ENCODE measurements at regions not wholly inside any gene's neighbourhood (a gene's known extent, or its start where the extent isn't known, plus 50 kb on each side); places are given as distances from the start of the nearest gene placed in this dataset.

DNA sequence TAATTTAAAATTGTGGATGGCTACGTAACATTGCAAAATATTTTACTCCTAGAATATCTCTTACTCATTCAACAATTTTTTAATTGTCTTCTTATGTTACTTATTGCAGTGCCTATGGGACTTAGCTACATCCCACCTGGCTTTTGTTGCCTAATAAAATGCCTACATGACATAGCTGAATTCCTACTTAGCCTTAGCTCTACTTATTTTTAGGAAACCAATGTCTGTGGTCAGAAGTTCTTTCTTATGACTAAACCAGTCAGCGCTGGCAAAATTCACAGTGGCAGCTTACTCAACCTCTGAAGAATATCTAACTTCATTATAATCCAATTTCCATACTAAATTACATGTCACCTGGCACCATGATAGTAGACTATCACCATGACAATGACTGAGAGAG, 1612.4 kb upstream of the LRRTM3 start:
- H2AFZ ChIP-seq (ENCODE audit: low read depth, low read length), result no peak overlapping the region
- no peaks in the 10 kb centered on the region for H3K79me2 ChIP-seq (ENCODE audit: low read length)
- H3K4me1 ChIP-seq (ENCODE audit: low read length), result no peaks in the 10 kb centered on the region
- H3K4me3 ChIP-seq (ENCODE audit: low read length), result no peak overlapping the region
- H3K27ac ChIP-seq (ENCODE audit: low read length), result no peak overlapping the region
- H4K20me1 ChIP-seq (ENCODE audit: insufficient read depth, low read length), result no peaks in the 10 kb centered on the region
- H3K9me3 ChIP-seq (ENCODE audit: insufficient read depth, low read length), result no peaks in the 10 kb centered on the region
- H3K27me3 ChIP-seq (ENCODE audit: low read depth, low read length), result no peaks in the 10 kb centered on the region
- TF ChIP-seq, protein P1, sequence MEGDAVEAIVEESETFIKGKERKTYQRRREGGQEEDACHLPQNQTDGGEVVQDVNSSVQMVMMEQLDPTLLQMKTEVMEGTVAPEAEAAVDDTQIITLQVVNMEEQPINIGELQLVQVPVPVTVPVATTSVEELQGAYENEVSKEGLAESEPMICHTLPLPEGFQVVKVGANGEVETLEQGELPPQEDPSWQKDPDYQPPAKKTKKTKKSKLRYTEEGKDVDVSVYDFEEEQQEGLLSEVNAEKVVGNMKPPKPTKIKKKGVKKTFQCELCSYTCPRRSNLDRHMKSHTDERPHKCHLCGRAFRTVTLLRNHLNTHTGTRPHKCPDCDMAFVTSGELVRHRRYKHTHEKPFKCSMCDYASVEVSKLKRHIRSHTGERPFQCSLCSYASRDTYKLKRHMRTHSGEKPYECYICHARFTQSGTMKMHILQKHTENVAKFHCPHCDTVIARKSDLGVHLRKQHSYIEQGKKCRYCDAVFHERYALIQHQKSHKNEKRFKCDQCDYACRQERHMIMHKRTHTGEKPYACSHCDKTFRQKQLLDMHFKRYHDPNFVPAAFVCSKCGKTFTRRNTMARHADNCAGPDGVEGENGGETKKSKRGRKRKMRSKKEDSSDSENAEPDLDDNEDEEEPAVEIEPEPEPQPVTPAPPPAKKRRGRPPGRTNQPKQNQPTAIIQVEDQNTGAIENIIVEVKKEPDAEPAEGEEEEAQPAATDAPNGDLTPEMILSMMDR (IDR thresholded peaks at IDR 0.05; ENCODE audit: low read depth, low read length), result no peak
- TF ChIP-seq EZH2phosphoT487 (IDR thresholded peaks at IDR 0.05; ENCODE audit: low read depth), result no peak
- H3K4me2 ChIP-seq (ENCODE audit: low read length), result no peak overlapping the region
- H3K36me3 ChIP-seq (replicated peaks; ENCODE audit: low read depth, low read length), result no peaks in the 10 kb centered on the region
- no peak overlapping the region for H3K9ac ChIP-seq (ENCODE audit: low read length)

DNA sequence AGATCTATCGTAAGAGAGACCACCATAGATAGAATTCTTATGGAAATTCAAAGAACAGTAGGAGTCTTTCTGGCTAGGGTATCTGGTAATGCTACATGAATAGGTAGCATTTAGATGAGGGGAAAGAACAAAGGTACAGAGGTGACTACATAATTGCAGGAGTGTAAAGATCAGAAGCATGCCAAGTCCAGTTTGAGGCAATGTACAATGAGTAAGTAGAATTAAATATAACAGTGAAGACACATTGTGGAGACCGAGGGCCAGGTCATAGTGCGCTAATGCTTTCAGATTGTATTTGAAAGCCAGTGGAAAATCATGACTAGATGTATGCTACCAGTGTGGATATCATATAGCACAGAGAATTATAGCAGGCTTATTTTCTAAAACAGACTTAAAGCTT, 1611.6 kb upstream of the LRRTM3 start:
- no peaks in the 10 kb centered on the region for H3K9me3 ChIP-seq (ENCODE audit: insufficient read depth, low read length)
- no peak overlapping the region for H3K27ac ChIP-seq (ENCODE audit: low read length)
- no peak overlapping the region for H3K9ac ChIP-seq (ENCODE audit: low read length)
- H3K27me3 ChIP-seq (ENCODE audit: low read depth, low read length), result no peaks in the 10 kb centered on the region
- H2AFZ ChIP-seq (ENCODE audit: low read depth, low read length), result no peak overlapping the region
- no peak for TF ChIP-seq EZH2phosphoT487 (IDR thresholded peaks at IDR 0.05; ENCODE audit: low read depth)
- TF ChIP-seq, protein P1 (IDR thresholded peaks at IDR 0.05; ENCODE audit: low read depth, low read length), result no peak
- H3K36me3 ChIP-seq (replicated peaks; ENCODE audit: low read depth, low read length), result no peaks in the 10 kb centered on the region
- no peaks in the 10 kb centered on the region for H4K20me1 ChIP-seq (ENCODE audit: insufficient read depth, low read length)
- no peaks in the 10 kb centered on the region for H3K79me2 ChIP-seq (ENCODE audit: low read length)
- H3K4me3 ChIP-seq (ENCODE audit: low read length), result no peak overlapping the region
- no peaks in the 10 kb centered on the region for H3K4me1 ChIP-seq (ENCODE audit: low read length)
- no peak overlapping the region for H3K4me2 ChIP-seq (ENCODE audit: low read length)

DNA sequence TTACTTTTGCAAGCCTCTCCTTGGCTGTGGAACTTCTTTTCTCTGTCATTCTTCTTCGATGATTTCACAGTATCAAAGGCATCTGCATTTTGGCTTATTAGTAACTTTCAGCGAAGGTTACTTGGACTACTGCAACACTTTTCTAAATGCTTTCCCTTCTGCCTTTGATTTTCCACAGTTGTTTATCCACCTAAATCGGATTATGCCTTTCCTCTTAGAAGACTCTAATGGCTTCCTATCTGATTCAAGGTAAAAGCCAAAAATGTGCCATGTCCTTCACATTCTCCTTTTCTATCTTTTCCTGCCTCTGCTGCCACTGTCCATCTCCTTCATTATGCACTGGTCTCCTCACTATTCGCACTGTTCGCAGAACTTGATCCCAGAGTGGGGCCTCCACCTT, 1606.3 kb upstream of the LRRTM3 start:
- TF ChIP-seq, protein P1 (IDR thresholded peaks at IDR 0.05; ENCODE audit: low read depth, low read length), result no peak
- no peak for TF ChIP-seq EZH2phosphoT487 (IDR thresholded peaks at IDR 0.05; ENCODE audit: low read depth)
- H2AFZ ChIP-seq (ENCODE audit: low read depth, low read length), result no peak overlapping the region
- H3K4me1 ChIP-seq (ENCODE audit: low read length), result no peaks in the 10 kb centered on the region
- no peak overlapping the region for H3K27ac ChIP-seq (ENCODE audit: low read length)
- H4K20me1 ChIP-seq (ENCODE audit: insufficient read depth, low read length), result no peaks in the 10 kb centered on the region
- H3K9me3 ChIP-seq (ENCODE audit: insufficient read depth, low read length), result no peaks in the 10 kb centered on the region
- H3K4me3 ChIP-seq (ENCODE audit: low read length), result no peak overlapping the region
- H3K79me2 ChIP-seq (ENCODE audit: low read length), result no peaks in the 10 kb centered on the region
- H3K4me2 ChIP-seq (ENCODE audit: low read length), result no peak overlapping the region
- no peaks in the 10 kb centered on the region for H3K27me3 ChIP-seq (ENCODE audit: low read depth, low read length)
- H3K9ac ChIP-seq (ENCODE audit: low read length), result no peak overlapping the region
- no peaks in the 10 kb centered on the region for H3K36me3 ChIP-seq (replicated peaks; ENCODE audit: low read depth, low read length)

- Histone ChIP-seq H3K27ac (ENCODE audit: low read length) (no peak overlapping the region), H3K4me2 (ENCODE audit: low read length) (no peak overlapping the region), H3K27me3 (ENCODE audit: low read depth, low read length) (no peaks in the 10 kb centered on the region), H3K4me1 (ENCODE audit: low read length) (no peaks in the 10 kb centered on the region), H2AFZ (ENCODE audit: low read depth, low read length) (no peak overlapping the region), H3K9ac (ENCODE audit: low read length) (no peak overlapping the region), H3K36me3 (replicated peaks; ENCODE audit: low read depth, low read length) (no peaks in the 10 kb centered on the region), H3K9me3 (ENCODE audit: insufficient read depth, low read length) (no peaks in the 10 kb centered on the region), H4K20me1 (ENCODE audit: insufficient read depth, low read length) (no peaks in the 10 kb centered on the region), H3K79me2 (ENCODE audit: low read length) (no peaks in the 10 kb centered on the region), H3K4me3 (ENCODE audit: low read length) (no peak overlapping the region)
- no peak for TF ChIP-seq EZH2phosphoT487 (IDR thresholded peaks at IDR 0.05; ENCODE audit: low read depth)
- TF ChIP-seq, protein P1 (IDR thresholded peaks at IDR 0.05; ENCODE audit: low read depth, low read length), result no peak
Observed at GRCh38 chr10:65320236-65321026, 1605.4 kb upstream of the LRRTM3 start.
